ENCODE measurements at regions not wholly inside any gene's neighbourhood (a gene's known extent, or its start where the extent isn't known, plus 50 kb on each side); places are given as distances from the start of the nearest gene placed in this dataset.
"Not testable (repeated sequence)": the region's sequence is repeated elsewhere in the genome, so short reads cannot be mapped to it uniquely, and the experiment has no call there.

DNA sequence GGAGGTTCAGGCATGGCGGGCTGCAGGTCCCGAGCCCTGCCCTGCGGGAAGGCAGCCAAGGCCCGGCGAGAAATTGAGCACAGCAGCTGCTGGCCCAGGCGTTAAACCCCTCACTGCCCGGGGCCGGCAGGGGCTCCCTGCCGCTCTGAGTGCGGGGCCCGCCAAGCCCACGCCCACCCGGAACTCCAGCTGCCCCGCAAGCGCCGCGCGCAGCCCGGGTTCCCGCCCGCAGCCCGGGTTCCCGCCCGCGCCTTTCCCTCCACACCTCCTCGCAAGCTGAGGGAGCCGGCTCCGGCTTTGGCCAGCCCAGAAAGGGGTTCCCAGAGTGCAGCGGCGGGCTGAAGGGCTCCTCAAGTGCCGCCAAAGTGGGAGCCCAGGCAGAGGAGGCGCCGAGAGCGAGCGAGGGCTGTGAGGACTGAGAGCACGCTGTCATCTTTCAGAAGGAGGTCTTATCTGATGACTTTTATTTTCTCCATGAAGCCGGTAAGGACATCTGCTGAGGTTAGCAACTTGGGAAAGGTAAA, 439.6 kb upstream of the ANO5 start:
- not testable (repeated sequence) for TF ChIP-seq POLR2AphosphoS5 (IDR thresholded peaks at IDR 0.05; ENCODE audit: low read depth, low read length); EP300 (IDR thresholded peaks at IDR 0.05; ENCODE audit: borderline replicate concordance in 1 of 2, low read depth in 1 of 2, low read length in 1 of 2); FOSL2 (IDR thresholded peaks at IDR 0.05; ENCODE audit: borderline replicate concordance, low read depth); JUND (IDR thresholded peaks at IDR 0.05); TEAD4 (IDR thresholded peaks at IDR 0.05; ENCODE audit: borderline replicate concordance, insufficient read depth); FOXM1 (IDR thresholded peaks at IDR 0.05; ENCODE audit: low read depth); GABPA (IDR thresholded peaks at IDR 0.05; ENCODE audit: low read depth); TAF1 (IDR thresholded peaks at IDR 0.05; ENCODE audit: borderline replicate concordance, low read depth, low read length)
- TF ChIP-seq, protein P1, sequence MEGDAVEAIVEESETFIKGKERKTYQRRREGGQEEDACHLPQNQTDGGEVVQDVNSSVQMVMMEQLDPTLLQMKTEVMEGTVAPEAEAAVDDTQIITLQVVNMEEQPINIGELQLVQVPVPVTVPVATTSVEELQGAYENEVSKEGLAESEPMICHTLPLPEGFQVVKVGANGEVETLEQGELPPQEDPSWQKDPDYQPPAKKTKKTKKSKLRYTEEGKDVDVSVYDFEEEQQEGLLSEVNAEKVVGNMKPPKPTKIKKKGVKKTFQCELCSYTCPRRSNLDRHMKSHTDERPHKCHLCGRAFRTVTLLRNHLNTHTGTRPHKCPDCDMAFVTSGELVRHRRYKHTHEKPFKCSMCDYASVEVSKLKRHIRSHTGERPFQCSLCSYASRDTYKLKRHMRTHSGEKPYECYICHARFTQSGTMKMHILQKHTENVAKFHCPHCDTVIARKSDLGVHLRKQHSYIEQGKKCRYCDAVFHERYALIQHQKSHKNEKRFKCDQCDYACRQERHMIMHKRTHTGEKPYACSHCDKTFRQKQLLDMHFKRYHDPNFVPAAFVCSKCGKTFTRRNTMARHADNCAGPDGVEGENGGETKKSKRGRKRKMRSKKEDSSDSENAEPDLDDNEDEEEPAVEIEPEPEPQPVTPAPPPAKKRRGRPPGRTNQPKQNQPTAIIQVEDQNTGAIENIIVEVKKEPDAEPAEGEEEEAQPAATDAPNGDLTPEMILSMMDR (IDR thresholded peaks at IDR 0.05), result not testable (repeated sequence)
- TF ChIP-seq, protein P2, sequence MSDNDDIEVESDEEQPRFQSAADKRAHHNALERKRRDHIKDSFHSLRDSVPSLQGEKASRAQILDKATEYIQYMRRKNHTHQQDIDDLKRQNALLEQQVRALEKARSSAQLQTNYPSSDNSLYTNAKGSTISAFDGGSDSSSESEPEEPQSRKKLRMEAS (IDR thresholded peaks at IDR 0.05; ENCODE audit: low read depth), result not testable (repeated sequence)
- TF ChIP-seq, protein P3, sequence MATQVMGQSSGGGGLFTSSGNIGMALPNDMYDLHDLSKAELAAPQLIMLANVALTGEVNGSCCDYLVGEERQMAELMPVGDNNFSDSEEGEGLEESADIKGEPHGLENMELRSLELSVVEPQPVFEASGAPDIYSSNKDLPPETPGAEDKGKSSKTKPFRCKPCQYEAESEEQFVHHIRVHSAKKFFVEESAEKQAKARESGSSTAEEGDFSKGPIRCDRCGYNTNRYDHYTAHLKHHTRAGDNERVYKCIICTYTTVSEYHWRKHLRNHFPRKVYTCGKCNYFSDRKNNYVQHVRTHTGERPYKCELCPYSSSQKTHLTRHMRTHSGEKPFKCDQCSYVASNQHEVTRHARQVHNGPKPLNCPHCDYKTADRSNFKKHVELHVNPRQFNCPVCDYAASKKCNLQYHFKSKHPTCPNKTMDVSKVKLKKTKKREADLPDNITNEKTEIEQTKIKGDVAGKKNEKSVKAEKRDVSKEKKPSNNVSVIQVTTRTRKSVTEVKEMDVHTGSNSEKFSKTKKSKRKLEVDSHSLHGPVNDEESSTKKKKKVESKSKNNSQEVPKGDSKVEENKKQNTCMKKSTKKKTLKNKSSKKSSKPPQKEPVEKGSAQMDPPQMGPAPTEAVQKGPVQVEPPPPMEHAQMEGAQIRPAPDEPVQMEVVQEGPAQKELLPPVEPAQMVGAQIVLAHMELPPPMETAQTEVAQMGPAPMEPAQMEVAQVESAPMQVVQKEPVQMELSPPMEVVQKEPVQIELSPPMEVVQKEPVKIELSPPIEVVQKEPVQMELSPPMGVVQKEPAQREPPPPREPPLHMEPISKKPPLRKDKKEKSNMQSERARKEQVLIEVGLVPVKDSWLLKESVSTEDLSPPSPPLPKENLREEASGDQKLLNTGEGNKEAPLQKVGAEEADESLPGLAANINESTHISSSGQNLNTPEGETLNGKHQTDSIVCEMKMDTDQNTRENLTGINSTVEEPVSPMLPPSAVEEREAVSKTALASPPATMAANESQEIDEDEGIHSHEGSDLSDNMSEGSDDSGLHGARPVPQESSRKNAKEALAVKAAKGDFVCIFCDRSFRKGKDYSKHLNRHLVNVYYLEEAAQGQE (IDR thresholded peaks at IDR 0.05; ENCODE audit: low read depth, low read length), result not testable (repeated sequence)
- TF ChIP-seq, protein P4, sequence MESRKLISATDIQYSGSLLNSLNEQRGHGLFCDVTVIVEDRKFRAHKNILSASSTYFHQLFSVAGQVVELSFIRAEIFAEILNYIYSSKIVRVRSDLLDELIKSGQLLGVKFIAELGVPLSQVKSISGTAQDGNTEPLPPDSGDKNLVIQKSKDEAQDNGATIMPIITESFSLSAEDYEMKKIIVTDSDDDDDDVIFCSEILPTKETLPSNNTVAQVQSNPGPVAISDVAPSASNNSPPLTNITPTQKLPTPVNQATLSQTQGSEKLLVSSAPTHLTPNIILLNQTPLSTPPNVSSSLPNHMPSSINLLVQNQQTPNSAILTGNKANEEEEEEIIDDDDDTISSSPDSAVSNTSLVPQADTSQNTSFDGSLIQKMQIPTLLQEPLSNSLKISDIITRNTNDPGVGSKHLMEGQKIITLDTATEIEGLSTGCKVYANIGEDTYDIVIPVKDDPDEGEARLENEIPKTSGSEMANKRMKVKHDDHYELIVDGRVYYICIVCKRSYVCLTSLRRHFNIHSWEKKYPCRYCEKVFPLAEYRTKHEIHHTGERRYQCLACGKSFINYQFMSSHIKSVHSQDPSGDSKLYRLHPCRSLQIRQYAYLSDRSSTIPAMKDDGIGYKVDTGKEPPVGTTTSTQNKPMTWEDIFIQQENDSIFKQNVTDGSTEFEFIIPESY (IDR thresholded peaks at IDR 0.05; ENCODE audit: borderline replicate concordance, low read depth), result not testable (repeated sequence)
- TF ChIP-seq, protein P5, sequence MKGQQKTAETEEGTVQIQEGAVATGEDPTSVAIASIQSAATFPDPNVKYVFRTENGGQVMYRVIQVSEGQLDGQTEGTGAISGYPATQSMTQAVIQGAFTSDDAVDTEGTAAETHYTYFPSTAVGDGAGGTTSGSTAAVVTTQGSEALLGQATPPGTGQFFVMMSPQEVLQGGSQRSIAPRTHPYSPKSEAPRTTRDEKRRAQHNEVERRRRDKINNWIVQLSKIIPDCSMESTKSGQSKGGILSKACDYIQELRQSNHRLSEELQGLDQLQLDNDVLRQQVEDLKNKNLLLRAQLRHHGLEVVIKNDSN (IDR thresholded peaks at IDR 0.05; ENCODE audit: borderline replicate concordance, low read depth), result not testable (repeated sequence)
